NCI-H2171 (cell line): ENCODE measurements at regions not wholly inside any gene's neighbourhood (a gene's known extent, or its start where the extent isn't known, plus 50 kb on each side); places are given as distances from the start of the nearest gene placed in this dataset.

Experiments
- DNase-seq: peaks from one replicate; lab custom pipeline; 2025; lab: John Stamatoyannopoulos, UW

DNA sequence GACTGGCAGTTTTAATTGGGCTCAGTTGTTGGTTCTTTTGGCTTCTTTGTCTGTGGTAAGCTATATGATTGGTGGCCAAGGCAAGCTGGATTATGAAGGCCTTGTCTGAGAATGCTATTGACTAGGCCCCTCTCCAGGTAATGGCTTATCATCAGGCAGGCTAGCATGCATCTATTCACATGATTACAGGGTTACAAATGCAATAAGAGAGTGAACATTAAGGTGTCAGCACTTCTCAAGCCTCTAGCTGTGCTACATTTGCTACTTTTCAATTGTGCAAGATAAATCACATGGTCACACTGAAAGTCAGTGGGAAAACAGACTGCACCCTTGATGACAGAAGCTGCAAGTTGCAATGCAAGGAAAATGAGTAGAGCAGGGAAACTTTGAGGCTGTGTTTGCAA, 550.9 kb upstream of the TMPRSS15 start:
- no peak for DNase-seq

DNA sequence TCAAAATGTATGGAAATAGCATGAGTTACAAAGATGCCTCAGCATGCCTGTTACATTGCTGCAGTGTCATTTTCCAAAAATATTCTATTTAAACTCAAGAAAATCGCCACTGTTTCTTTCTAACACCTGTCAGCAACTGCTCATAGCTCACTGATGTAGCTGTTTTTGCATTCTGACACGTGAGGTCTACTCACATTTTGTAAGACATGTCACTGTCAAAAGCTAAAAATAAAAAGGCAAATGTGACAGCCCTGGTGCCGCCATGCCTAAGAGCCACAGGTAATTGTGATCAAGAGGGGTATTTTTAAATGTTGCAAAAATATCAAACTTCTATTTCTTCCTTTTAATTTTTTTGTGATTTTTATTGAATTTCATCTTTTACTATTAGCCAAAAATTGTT, 556.2 kb upstream of the TMPRSS15 start:
- DNase-seq: no peak

DNA sequence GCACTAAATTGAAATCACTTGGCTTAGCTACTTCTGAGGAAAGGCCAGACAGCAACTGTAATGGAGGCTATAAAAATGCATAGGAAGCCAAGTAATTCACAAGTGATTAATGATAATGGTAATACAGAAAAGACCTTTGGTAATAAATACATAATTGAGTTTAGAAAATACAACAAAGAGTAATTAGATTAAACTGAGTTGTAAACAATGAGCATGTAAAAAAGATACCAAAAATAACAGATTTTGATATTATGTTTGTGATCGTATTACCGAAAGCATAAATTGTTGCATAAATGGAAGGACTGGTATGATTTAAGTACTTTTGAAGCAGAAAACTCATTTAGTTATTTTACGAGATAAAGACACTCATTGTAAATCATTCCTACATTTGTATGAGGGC, 556.7 kb upstream of the TMPRSS15 start:
- no peak for DNase-seq

DNA sequence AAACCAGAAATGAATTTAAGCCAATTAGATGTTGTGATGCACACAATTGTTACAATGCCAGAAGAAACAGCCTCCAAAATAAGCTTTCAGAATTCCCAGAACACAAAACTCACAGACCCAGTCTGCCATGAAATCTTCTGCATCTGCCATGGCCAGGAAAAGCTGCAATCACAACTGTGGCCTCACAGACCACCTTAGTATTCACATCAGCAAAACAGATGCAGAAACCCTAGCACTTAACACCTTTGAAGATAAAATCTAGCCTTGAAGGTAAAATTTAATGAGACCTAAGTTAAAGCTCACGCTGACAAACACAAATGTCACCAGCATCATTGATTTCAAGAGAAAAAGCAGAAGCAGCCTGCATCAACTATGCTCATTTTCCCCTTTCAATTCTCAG, 566.8 kb upstream of the TMPRSS15 start:
- DNase-seq: no peak

DNA sequence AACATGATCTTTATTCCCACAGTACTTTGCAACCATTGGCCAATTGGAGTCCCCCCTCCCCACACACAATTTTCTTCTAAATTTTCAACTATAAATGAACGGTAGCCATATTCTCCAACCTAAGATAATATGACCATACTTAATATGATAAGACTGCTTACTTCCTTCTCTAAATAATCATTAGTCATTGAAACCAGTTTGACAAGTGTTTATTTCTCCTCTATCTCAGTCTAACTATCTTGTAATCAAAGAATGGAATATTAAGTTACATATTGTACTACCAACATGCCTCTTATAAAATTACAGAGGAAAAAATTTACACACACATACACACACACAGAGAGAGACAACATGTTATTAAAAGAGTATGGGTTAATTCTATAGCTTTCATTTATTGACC, 567.4 kb upstream of the TMPRSS15 start:
- DNase-seq: no peak

DNA sequence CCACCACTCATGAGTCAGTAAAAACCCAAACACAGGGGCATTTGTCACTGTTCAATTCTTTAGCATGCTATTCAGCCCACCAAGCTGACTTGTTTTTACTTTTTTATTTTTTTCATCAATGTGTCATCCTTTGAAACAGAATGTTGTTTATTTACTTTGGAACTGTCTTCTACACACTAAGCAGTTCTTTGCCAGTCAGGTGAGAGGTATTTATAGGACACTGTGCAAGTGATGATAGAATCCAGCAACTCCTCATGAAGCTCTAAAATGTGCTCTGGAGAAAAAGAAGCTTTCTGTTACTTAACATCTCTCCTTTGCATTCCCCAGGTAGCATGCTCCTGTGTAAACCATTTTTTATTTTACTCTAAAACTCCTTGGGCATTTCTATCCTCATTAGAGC, 582.0 kb upstream of the TMPRSS15 start:
- no peak for DNase-seq

DNA sequence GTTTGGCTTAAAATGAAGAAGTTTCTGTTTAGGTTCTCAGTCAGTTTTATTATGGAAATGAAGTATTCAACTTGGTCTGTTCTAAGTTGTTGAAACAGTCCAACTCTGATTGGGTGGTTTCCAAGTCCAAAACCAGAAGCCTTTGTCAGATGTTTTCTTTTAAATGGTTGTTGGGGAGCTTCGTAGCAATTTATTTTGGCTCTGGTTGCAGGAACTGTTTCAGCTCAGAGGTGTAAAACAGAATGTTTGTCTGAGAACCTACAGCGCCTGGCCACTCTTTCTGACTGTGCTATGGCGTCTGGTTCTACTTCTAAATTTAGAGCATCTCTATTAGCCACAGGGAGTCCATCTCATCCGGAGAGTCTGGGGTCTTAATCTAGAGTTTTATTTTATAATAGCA, 582.6 kb upstream of the TMPRSS15 start:
- no peak for DNase-seq

DNA sequence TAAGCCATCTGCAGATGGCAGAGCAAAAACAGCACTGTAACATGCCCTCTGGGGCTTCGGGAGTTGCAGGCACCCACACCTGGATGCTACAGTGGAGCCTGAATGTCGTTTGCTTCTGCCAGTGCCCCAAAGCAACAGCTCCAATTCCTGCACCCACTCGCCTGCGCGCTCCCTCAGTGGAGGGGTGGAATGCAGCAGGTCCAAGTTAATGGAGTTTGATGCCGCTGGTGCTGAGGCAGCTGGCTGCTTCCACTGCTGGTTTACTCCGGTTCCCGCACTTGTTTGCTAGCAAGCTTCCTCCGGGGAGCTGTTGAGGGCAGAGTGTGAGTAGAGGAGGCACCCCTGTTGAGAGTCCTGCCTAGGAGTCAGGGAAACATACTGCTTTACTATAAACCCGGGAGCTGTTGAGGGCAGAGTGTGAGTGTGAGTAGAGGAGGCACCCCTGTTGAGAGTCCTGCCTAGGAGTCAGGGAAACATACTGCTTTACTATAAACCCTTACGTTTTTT, 584.0 kb upstream of the TMPRSS15 start:
- DNase-seq: no peak

DNA sequence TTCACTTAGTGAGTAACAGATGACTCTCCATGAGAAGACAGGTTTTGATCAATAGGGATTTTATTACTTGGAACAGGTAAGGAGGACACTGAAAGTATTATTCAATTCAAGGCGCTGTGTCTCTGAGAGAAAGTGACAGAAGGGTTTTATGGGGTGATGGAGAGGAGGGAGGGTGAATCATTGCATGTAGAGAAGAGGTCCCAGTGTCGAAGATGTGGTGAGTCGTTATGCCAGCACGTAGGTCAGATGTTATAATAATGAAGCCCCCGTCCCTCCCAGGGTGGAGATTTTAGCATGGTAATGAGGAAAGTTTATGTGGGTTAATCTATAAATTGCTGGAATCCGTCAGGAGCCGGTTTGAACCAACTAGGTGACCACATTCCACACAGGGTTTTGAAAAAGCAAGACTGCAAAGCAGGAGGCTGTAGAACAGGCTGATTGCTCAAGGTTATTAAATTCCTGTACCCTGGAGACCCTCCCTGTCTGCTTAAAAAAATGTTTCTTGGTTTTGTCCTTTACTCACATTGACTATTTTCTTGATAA, 586.4 kb upstream of the TMPRSS15 start:
- no peak for DNase-seq

DNA sequence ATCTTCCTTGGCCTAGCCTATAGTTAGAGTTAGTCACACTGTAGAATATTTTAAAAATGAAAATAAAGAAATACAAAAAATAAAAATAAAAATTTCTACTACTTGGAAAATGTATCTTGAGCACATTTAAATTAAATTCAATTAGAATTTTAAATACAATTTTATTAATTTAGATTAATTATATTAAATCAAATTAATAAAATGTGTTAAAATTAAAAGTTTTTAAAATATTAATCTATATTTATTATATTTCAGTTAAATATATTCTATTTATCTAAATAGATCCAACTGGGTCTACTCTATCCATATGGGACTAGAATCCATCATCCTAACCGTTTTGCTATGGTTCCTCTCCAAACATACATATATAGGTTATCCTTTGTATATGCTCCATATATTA, 588.3 kb upstream of the TMPRSS15 start:
- no peak for DNase-seq

DNA sequence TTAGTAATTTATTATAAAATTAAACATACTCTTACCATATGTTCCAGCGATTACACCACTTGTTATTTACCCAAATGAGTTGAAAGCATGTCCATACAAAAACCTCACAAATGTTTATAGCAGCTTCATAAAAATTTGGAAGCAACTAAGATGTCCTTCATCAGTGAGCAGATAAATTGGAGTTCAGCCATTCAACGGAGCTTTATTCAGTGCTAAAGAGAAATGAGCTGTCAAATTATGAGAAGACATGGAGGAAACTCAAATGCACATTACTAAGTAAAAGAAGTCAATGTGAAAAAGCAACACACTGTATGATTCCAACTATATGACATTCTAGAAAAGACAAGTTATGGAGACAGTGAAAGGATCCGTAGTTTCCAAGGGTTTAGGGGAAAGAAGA, 606.7 kb upstream of the TMPRSS15 start:
- no peak for DNase-seq

DNA sequence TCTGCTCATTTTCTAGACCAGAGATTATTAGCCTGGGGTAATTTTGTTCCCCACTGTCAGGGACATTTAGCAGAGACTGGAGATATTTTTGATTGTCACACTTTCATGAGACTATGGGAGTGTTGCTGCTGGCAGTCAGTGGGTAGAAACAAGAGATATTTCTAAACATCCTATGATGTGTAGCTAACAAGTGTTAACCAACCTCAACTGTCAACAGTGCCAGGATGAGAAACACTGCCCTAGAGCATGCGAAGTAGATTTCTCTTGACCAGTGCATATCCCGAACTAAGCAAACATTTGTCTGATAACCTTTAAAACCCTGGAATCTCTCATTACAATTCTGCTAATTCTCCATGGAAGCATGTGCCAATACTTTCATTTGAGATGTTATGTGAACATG, 607.4 kb upstream of the TMPRSS15 start:
- DNase-seq: no peak

DNA sequence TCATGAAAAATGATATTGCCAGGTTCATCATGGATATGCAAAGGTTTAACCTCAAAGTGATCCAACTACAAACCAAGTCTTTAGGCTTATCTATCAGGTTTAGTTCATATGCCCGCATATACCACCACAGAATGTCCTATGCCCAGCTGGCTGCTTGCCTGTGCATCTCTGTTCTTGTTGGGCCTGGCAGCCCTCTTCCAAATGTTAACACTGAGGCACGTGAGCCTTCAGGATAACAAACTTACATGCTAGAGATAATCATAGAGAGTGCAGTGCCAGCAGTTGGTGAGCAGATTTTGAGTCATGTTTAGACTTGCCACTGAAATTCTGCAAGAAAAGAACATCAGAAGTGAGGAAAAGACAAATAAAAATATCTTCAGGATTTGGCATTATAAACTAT, 607.9 kb upstream of the TMPRSS15 start:
- DNase-seq: no peak

DNA sequence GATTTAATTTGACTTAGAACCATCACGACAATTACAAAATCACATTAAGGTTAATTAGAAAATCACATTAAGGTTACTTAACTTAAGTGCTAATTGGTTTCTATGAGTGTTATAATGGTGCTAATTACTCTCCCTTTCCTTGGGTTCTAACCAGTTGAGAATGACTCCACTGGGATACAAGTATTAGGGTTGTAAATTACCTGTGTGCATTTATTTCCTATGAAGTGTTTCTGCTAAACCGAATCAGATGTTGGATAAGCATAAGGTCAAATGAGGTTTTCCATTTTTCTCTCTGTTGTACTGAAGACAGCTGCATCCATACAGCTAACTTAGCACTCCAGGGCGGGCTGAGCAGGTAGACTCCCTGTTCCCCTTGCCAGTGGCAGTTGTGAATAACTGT, 610.3 kb upstream of the TMPRSS15 start:
- no peak for DNase-seq

DNA sequence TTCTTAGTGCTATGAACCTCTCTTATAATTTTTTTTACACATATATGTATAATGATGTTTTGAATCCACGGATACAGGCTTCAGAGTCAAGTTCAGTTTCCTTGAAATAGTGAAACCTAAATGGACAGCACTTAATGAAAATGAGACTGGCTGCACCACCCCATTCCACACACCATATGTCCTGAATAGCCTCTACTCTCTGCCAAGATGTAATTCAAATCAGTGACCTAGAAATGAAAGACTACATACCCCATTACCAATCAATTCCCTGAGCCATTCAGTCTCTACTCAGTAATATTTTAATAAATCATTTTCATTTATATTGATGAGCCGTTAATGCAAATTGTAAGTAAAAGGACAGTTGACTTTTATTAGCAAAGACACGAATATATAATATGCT, 614.9 kb upstream of the TMPRSS15 start:
- DNase-seq: no peak

DNA sequence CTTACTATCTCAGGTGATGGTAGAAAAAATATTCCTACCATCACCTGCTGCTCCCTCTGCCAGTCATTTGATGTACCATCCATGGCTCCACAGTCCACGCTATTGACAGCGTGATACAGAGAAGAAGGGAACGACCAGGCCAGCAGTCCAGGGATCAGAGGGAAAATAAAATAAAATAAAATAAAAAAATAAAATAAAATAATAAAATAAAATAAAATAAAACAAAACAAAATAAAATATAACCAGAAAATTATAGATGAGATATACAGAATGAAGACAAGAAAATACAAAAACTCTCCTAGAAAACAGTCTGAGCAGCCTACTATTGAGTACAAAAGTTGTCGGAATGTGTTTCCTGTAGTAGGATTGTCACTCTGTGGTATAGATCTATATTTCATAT, 619.4 kb upstream of the TMPRSS15 start:
- no peak for DNase-seq

DNA sequence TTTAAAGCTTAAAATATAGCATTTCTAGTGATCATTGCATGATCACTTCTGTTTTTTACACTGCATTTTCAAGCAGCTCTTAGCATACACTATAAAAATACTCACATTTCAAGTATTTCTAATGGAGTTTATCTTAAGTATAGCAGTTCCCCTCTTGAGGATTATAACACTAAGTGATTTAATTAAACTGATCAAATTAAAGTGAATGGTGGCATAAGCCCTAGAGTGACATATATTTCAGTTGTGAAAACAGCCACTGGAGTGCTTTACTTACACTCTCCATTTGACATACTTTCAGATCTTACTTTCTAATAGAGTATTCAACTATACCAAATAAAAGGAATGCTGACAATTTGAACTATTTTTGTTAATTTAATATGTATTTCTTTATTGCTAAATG, 623.3 kb upstream of the TMPRSS15 start:
- no peak for DNase-seq

DNA sequence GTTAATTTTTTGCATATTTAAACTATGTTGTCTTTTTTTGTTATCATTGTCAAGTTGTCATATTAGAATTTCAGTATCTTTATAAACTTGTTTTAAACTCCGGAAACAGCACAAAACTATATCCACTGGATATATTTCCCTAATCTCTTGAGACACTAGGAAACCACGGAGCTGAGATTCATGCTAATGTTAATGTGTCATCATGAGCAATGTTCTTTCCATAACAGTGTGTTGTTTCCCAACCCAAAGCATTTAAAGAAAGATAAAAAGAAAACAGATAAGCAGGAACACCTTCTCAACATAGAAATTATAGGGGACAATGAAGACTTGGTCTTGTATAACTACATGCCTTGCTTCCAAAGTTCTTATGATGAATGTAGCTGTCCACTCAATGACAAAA, 626.2 kb upstream of the TMPRSS15 start:
- no peak for DNase-seq

DNA sequence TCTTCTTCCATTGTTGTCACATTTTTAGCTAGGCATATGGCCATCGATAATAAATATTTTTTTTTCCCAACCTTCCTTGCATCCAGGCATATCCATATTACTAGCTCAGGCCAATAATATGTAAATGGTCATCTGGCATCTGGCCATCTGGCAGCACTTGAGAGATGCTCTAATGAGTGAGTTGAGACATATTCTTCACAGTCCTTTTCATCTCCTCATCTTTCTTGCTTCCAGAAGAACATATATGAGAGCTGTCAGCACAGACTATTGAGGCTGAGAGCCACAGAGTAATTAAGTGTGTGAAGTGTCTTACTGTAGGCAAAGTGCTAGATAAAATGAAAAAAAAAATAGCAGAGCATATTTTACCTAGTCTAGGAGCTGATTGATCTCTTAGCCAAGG, 628.4 kb upstream of the TMPRSS15 start:
- no peak for DNase-seq

DNA sequence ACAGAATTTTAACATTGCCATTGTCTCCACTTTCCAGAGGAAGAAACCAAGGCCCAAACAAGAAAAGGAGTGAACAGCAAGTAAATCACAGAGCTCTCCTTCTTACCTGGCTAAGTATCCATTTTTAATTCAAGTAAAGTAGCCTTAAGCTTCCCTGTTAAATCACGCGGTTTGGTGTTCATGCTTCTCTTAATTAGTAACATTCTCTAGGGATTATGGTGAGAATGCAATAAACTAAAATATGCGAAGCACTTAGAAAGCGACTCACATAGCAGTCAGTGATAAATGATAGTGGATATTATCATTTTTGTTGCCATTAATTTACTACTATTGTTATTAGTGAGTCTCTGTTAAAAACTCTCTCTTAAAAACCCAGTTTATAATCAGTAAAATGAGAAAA, 630.5 kb upstream of the TMPRSS15 start:
- DNase-seq: no peak

DNA sequence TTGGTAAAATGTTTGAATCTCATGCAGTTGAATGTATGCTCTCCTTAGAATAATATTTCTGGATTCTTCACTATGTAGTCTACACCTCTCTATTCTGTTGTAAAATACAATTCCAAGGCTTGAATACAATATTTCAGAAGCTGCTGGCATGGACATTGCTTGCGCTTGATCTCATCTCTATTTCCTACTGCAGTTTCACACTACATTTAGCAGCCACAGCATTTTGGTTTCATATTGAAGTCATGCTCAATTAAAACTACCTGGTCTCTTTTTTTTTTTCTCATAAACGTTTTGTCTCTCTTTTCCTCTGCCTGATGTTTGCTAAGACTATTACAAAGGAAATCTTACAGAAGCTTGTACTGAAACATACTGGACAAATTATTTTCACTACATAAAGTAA, 631.0 kb upstream of the TMPRSS15 start:
- no peak for DNase-seq

DNA sequence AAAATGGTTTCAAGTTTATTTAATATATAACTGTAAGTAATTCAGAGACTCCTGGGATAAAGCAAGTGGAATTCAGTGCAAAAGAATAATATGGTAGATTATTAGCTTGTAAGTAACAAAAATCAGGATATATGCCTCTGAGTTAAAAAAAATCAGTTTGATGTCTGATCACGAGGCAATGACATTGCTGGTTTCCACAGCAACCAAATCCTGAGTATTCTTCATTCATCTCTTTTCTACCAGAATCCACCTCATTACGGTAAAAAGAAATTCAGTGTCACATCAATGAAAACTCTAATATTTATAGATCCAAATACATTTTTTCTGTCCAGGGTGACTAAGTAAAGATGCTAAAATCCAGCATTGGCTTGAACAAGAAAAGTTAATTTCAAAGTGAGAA, 642.3 kb upstream of the TMPRSS15 start:
- no peak for DNase-seq

DNA sequence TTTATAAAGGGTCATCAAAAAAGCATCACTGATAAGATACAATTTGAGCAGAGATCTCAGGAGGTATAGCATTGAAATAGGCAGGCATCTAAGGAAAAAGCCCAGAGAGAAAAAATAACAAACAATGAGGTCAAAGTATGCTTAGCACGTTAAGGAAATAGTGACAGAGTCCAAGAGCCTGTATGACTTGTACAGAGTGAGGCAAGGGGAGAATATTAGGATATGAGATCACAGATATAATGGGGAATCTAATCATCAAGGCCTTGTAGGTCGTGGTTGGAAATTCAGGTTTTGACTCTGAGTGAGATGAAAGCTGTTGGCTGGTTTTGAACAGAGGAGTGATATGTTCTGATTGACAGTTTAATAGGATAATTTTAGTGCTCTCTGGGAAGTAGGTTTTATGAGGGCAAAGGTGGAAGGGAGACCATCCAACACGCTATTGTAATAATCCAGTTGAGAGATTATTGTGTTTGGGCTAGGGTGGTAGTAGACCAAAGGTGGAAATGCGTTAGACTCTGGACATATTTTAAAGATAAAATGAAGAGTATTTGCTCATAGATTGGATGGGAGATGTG, 644.6 kb upstream of the TMPRSS15 start:
- DNase-seq: no peak

DNA sequence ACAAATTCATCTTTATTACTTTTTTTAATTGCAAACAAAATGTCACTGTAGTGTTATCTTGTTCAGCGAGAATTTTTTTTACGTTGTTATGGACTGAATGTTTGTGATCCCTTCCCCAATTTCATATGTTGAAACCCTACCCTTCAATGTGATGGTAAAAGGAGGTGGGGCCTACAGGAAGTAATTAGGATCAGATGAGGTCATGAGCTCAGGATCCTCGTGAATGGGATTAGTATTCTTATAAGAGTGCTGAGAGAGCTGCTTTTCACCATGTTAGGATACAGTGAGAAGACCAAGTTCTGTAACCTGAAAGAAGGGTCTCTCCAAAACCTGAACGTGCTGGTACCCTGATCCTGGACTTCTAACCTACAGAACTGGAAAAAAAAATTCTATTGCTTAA, 646.0 kb upstream of the TMPRSS15 start:
- no peak for DNase-seq

DNA sequence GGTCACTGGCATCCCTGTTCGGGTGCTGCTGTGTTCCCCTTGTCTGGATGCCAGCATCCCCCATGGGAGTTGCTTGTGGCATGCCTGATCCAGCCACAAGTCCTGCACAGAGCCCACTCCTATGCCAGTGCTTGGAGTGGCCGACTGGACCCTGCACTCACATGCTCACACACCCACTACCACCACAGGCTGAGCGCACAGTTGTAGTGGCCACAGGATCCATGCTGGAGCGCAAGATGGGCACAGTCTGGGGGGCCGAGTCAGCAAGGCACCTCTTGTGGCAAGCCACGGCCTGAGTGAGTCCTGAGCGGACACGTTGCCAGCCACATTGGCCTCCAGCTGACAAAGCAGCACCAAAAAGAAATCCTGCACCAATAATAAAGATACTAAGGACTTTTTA, 661.6 kb upstream of the TMPRSS15 start:
- no peak for DNase-seq
